GM18507 (cell line): ENCODE measurements at regions not wholly inside any gene's neighbourhood (a gene's known extent, or its start where the extent isn't known, plus 50 kb on each side); places are given as distances from the start of the nearest gene placed in this dataset.
"Not testable (repeated sequence)": the region's sequence is repeated elsewhere in the genome, so short reads cannot be mapped to it uniquely, and the experiment has no call there.

Source experiments
- DNase-seq: peaks from one replicate; pipeline ENCODE4 v3.0.0; 2011; ENCODE audit warnings: low read depth; ENCODE audit not compliant: insufficient read length; ENCODE audit errors: extremely low spot score
- FAIRE-seq: peaks from 2 replicates; lab custom pipeline; 2011; peaks lifted over from hg19 to GRCh38; lab: Jason Lieb, UNC

GRCh38 chr15:44898890-44899651, 57.4 kb upstream of the TERB2 start:
- DNase-seq, FAIRE-seq: not testable (repeated sequence)

GRCh38 chr15:44899775-44900174, 56.7 kb upstream of the TERB2 start:
- DNase-seq, FAIRE-seq: not testable (repeated sequence)

GRCh38 chr15:44900796-44901195, 55.7 kb upstream of the TERB2 start:
- FAIRE-seq, DNase-seq: not testable (repeated sequence)

GRCh38 chr15:44903281-44903680, 53.2 kb upstream of the TERB2 start:
- not testable (repeated sequence) for DNase-seq, FAIRE-seq

- not testable (repeated sequence) for DNase-seq
- FAIRE-seq, result peak; percentile 67
Measured at GRCh38 chr15:44904651-44905340, 51.7 kb upstream of the TERB2 start.
